ENCODE measurements at regions not wholly inside any gene's neighbourhood (a gene's known extent, or its start where the extent isn't known, plus 50 kb on each side); places are given as distances from the start of the nearest gene placed in this dataset.

GRCh38 chr13:76222511-76222910 is 586.4 kb downstream of the LMO7 start:
- Histone ChIP-seq H3K27me3 (ENCODE audit: control insufficient read depth in 2 of 2, insufficient read depth in 1 of 2, low read length in 1 of 2) (no peaks in the 10 kb centered on the region), H3K9me3 (ENCODE audit: control insufficient read depth in 2 of 2, insufficient read depth in 1 of 2, low read length in 1 of 2) (no peaks in the 10 kb centered on the region), H3K36me3 (ENCODE audit: control insufficient read depth in 2 of 2, insufficient read depth in 2 of 2, low read length in 1 of 2) (no peaks in the 10 kb centered on the region), H3K4me1 (ENCODE audit: control insufficient read depth in 2 of 2, insufficient read depth in 2 of 2, low read length in 2 of 2) (no peaks in the 10 kb centered on the region), H3K27ac (ENCODE audit: low read depth in 1 of 2, low read length in 1 of 2) (no peak overlapping the region), H3K4me3 (ENCODE audit: low read length in 2 of 2) (no peak overlapping the region)
- WGBS, result 97% methylated on average over 2 of the region's 2 CpGs
- no peak for DNase-seq (ENCODE audit: low read depth in 6 of 9, low spot score in 9 of 9)

DNA sequence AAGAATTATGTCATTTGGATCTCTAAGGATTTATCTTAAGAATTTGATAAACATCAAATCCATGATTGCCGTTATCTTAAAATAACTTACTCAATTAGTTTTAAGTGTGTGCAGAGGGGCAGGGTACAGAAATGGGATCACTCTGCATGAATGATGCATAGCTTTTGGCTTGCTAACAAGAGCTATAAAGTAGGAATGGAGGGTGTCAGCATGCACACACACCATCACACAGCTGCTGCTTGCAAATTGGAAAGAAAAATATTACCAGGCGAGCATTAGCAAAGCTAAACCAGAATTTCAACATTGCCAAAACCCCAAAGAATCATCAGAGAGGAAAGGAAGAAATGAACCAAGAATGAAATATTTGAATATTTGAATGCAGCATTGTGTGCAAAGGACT is 580.6 kb downstream of the LMO7 start:
- WGBS, result 94% methylated on average over 2 of the region's 2 CpGs
- Histone ChIP-seq H3K27ac (ENCODE audit: low read depth in 1 of 2, low read length in 1 of 2) (no peak overlapping the region), H3K4me1 (ENCODE audit: control insufficient read depth in 2 of 2, insufficient read depth in 2 of 2, low read length in 2 of 2) (no peaks in the 10 kb centered on the region), H3K4me3 (ENCODE audit: low read length in 2 of 2) (no peak overlapping the region), H3K9me3 (ENCODE audit: control insufficient read depth in 2 of 2, insufficient read depth in 1 of 2, low read length in 1 of 2) (no peaks in the 10 kb centered on the region), H3K27me3 (ENCODE audit: control insufficient read depth in 2 of 2, insufficient read depth in 1 of 2, low read length in 1 of 2) (no peaks in the 10 kb centered on the region), H3K36me3 (ENCODE audit: control insufficient read depth in 2 of 2, insufficient read depth in 2 of 2, low read length in 1 of 2) (no peaks in the 10 kb centered on the region)
- DNase-seq (ENCODE audit: low read depth in 6 of 9, low spot score in 9 of 9), result no peak

GRCh38 chr13:76214001-76214400 is 577.9 kb downstream of the LMO7 start:
- Histone ChIP-seq H3K9me3 (ENCODE audit: control insufficient read depth in 2 of 2, insufficient read depth in 1 of 2, low read length in 1 of 2) (no peaks in the 10 kb centered on the region), H3K4me1 (ENCODE audit: control insufficient read depth in 2 of 2, insufficient read depth in 2 of 2, low read length in 2 of 2) (no peaks in the 10 kb centered on the region), H3K4me3 (ENCODE audit: low read length in 2 of 2) (no peak overlapping the region), H3K27ac (ENCODE audit: low read depth in 1 of 2, low read length in 1 of 2) (no peak overlapping the region), H3K27me3 (ENCODE audit: control insufficient read depth in 2 of 2, insufficient read depth in 1 of 2, low read length in 1 of 2) (no peaks in the 10 kb centered on the region), H3K36me3 (ENCODE audit: control insufficient read depth in 2 of 2, insufficient read depth in 2 of 2, low read length in 1 of 2) (no peaks in the 10 kb centered on the region)
- 96% methylated on average over 1 of the region's 1 CpG for WGBS
- DNase-seq (ENCODE audit: low read depth in 6 of 9, low spot score in 9 of 9), result no peak

DNA sequence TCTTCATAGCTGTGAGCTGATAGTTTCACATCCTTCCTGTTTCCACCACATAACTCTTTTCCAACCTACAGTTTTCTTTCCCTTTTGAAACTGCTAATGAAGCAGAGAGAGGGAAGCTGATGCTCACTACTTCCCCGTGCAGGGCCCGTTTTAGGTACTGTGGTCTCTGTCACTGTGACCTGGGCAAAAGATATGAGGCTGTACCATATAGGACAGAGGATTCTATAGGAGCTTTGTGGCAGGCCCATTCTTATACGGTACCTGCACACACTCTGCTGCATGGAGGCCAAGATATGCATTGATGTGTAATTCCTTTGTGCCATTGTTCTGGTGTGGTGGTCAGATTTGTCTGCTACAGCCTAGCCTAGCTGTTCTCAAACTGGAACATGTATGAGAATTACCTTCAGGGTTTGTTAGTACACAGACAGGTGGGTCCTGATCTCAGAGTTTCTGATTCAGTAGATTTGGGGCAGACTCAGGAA is 577.3 kb downstream of the LMO7 start:
- no peaks in the 10 kb centered on the region for H3K36me3 ChIP-seq (ENCODE audit: control insufficient read depth in 2 of 2, insufficient read depth in 2 of 2, low read length in 1 of 2)
- 45% methylated on average over 3 of the region's 3 CpGs for WGBS
- no peak overlapping the region for H3K27ac ChIP-seq (ENCODE audit: low read depth in 1 of 2, low read length in 1 of 2)
- H3K9me3 ChIP-seq (ENCODE audit: control insufficient read depth in 2 of 2, insufficient read depth in 1 of 2, low read length in 1 of 2), result no peaks in the 10 kb centered on the region
- no peaks in the 10 kb centered on the region for H3K4me1 ChIP-seq (ENCODE audit: control insufficient read depth in 2 of 2, insufficient read depth in 2 of 2, low read length in 2 of 2)
- DNase-seq (ENCODE audit: low read depth in 6 of 9, low spot score in 9 of 9), result no peak
- no peaks in the 10 kb centered on the region for H3K27me3 ChIP-seq (ENCODE audit: control insufficient read depth in 2 of 2, insufficient read depth in 1 of 2, low read length in 1 of 2)
- H3K4me3 ChIP-seq (ENCODE audit: low read length in 2 of 2), result no peak overlapping the region

DNA sequence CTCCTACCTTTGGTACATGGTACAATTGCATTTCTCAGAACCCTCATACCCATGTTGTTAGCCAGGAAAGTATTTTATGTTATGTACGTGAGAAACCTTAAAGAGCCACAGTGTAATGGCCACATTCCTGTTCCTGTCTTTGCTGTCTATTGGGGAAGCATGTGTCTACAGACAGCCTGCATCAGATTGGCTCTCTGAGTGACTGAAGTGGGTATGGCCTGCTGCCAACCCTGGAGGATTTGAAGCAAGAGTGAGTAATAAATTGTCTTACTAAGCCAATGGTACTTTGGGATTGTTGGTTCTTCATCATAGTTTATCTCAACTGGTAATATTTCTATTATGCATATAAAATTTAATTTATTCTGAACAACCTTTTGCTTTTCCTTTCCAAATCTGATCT is 574.1 kb downstream of the LMO7 start:
- no peak overlapping the region for H3K4me3 ChIP-seq (ENCODE audit: low read length in 2 of 2)
- no peak for DNase-seq (ENCODE audit: low read depth in 6 of 9, low spot score in 9 of 9)
- H3K4me1 ChIP-seq (ENCODE audit: control insufficient read depth in 2 of 2, insufficient read depth in 2 of 2, low read length in 2 of 2), result no peaks in the 10 kb centered on the region
- no peaks in the 10 kb centered on the region for H3K9me3 ChIP-seq (ENCODE audit: control insufficient read depth in 2 of 2, insufficient read depth in 1 of 2, low read length in 1 of 2)
- no peak overlapping the region for H3K27ac ChIP-seq (ENCODE audit: low read depth in 1 of 2, low read length in 1 of 2)
- H3K27me3 ChIP-seq (ENCODE audit: control insufficient read depth in 2 of 2, insufficient read depth in 1 of 2, low read length in 1 of 2), result no peaks in the 10 kb centered on the region
- 96% methylated on average over 1 of the region's 1 CpG for WGBS
- no peaks in the 10 kb centered on the region for H3K36me3 ChIP-seq (ENCODE audit: control insufficient read depth in 2 of 2, insufficient read depth in 2 of 2, low read length in 1 of 2)

DNA sequence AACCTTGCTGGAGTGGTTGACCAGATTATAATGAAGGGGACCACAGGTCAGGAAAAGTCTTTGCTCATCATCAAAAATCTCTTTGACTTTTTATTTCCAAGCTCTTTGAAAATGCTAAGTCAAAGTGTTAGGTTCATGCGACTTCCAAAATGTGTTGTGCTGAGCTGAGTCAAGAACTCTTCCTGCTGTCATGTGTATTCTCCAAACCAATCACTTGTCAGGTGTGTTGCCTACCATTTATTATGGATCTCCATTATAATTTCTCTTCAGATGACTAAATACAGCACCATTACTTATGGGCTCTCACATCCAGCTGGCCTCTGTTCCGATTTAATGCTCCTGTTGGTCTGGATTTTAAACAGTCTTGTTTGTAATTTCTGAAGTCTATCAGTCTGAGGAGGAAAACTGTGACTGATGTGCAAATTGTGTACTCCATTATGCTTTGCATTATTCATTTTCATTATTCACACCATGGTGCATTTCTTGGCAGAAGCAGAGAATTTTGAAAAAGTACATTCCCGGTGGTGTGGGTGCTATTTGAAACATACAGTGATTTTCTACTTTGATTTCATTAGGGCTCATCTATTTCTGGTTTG is 562.5 kb downstream of the LMO7 start:
- Histone ChIP-seq H3K27ac (ENCODE audit: low read depth in 1 of 2, low read length in 1 of 2) (no peak overlapping the region), H3K36me3 (ENCODE audit: control insufficient read depth in 2 of 2, insufficient read depth in 2 of 2, low read length in 1 of 2) (no peaks in the 10 kb centered on the region)
- 96% methylated on average over 3 of the region's 3 CpGs for WGBS

GRCh38 chr13:76189882-76190519 is 553.9 kb downstream of the LMO7 start:
- DNase-seq (ENCODE audit: low read depth in 6 of 9, low spot score in 9 of 9), result no peak
- Histone ChIP-seq H3K36me3 (ENCODE audit: control insufficient read depth in 2 of 2, insufficient read depth in 2 of 2, low read length in 1 of 2) (no peaks in the 10 kb centered on the region), H3K9me3 (ENCODE audit: control insufficient read depth in 2 of 2, insufficient read depth in 1 of 2, low read length in 1 of 2) (peaks cover 0 to 3% of the 10 kb centered on the region in 2 donors), H3K27ac (ENCODE audit: low read depth in 1 of 2, low read length in 1 of 2) (no peak overlapping the region), H3K4me3 (ENCODE audit: low read length in 2 of 2) (no peak overlapping the region), H3K4me1 (ENCODE audit: control insufficient read depth in 2 of 2, insufficient read depth in 2 of 2, low read length in 2 of 2) (no peaks in the 10 kb centered on the region), H3K27me3 (ENCODE audit: control insufficient read depth in 2 of 2, insufficient read depth in 1 of 2, low read length in 1 of 2) (no peaks in the 10 kb centered on the region)
- WGBS, result 95% methylated on average over 48 of the region's 48 CpGs

More for the DNA sequence above, 562.5 kb downstream of the LMO7 start:
- no peak overlapping the region for H3K4me3 ChIP-seq (ENCODE audit: low read length in 2 of 2)
- no peak for DNase-seq (ENCODE audit: low read depth in 6 of 9, low spot score in 9 of 9)
- no peaks in the 10 kb centered on the region for H3K9me3 ChIP-seq (ENCODE audit: control insufficient read depth in 2 of 2, insufficient read depth in 1 of 2, low read length in 1 of 2)
- no peaks in the 10 kb centered on the region for H3K27me3 ChIP-seq (ENCODE audit: control insufficient read depth in 2 of 2, insufficient read depth in 1 of 2, low read length in 1 of 2)
- no peaks in the 10 kb centered on the region for H3K4me1 ChIP-seq (ENCODE audit: control insufficient read depth in 2 of 2, insufficient read depth in 2 of 2, low read length in 2 of 2)

DNA sequence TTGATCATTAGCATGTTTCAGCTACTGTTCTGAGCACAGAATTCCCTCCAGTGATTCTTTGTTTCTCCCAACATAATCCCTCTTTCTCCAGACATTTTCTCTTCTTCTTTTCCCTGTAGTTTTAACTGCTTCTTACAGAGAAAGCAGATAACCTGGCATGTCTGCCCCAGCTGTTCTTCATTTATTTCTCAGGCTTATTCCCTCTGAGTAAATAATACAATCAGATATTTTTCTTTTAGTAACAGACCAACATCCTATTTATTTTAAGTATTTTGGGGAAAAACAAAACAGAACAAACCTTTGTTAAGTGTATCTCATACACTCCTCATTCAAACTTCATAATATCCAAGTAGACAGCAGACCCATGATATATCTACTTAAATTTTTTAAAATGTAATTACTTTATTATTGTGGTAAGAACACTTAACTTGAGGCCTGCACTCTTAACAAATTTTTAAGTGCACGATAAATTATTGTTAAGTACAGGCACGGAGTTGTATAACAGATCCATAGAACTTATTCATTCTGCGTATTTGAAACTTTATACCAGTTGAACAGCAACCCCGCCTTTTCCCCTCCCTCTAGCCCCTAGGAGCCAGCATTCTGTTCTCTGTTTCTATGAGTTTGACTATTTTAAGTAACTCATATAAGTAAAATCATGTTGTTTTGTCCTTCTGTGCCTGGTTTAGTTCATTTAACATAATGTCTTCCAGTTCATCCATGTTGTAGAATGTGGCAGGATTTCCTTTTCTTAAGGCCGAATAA is 540.0 kb downstream of the LMO7 start:
- H3K27ac ChIP-seq (ENCODE audit: low read depth in 1 of 2, low read length in 1 of 2), result no peak overlapping the region
- no peaks in the 10 kb centered on the region for H3K36me3 ChIP-seq (ENCODE audit: control insufficient read depth in 2 of 2, insufficient read depth in 2 of 2, low read length in 1 of 2)
- WGBS, result 97% methylated on average over 5 of the region's 5 CpGs
- H3K4me3 ChIP-seq (ENCODE audit: low read length in 2 of 2), result no peak overlapping the region
- no peaks in the 10 kb centered on the region for H3K27me3 ChIP-seq (ENCODE audit: control insufficient read depth in 2 of 2, insufficient read depth in 1 of 2, low read length in 1 of 2)
- no peaks in the 10 kb centered on the region for H3K9me3 ChIP-seq (ENCODE audit: control insufficient read depth in 2 of 2, insufficient read depth in 1 of 2, low read length in 1 of 2)
- H3K4me1 ChIP-seq (ENCODE audit: control insufficient read depth in 2 of 2, insufficient read depth in 2 of 2, low read length in 2 of 2), result no peaks in the 10 kb centered on the region
- DNase-seq (ENCODE audit: low read depth in 6 of 9, low spot score in 9 of 9), result no peak

DNA sequence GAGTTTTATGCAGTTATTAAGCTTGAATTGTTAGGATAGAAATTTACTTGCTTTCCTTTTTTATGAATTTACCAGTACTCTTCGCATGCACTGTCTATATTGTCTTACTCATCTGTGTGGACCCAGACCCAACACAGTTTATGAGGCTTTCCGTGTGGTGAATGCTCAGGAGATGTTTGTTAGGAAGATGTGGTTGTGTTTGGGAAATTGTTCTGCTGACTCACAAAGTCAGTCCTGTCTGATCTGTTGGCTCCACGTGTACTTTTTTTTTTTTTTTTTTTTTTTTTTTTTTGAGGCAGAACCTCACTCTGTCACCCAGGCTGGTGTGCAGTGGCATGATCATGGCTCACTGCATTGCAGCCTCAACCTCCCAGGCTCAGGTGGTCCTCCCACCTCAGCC is 532.5 kb downstream of the LMO7 start:
- Histone ChIP-seq H3K27ac (ENCODE audit: low read depth in 1 of 2, low read length in 1 of 2) (no peak overlapping the region), H3K4me3 (ENCODE audit: low read length in 2 of 2) (no peak overlapping the region), H3K36me3 (ENCODE audit: control insufficient read depth in 2 of 2, insufficient read depth in 2 of 2, low read length in 1 of 2) (no peaks in the 10 kb centered on the region), H3K27me3 (ENCODE audit: control insufficient read depth in 2 of 2, insufficient read depth in 1 of 2, low read length in 1 of 2) (no peaks in the 10 kb centered on the region), H3K4me1 (ENCODE audit: control insufficient read depth in 2 of 2, insufficient read depth in 2 of 2, low read length in 2 of 2) (no peaks in the 10 kb centered on the region), H3K9me3 (ENCODE audit: control insufficient read depth in 2 of 2, insufficient read depth in 1 of 2, low read length in 1 of 2) (no peaks in the 10 kb centered on the region)
- 92% methylated on average over 3 of the region's 3 CpGs for WGBS
- no peak for DNase-seq (ENCODE audit: low read depth in 6 of 9, low spot score in 9 of 9)

Measured in thymus (tissue), 11 donors.